ENCODE measurements at regions not wholly inside any gene's neighbourhood (a gene's known extent, or its start where the extent isn't known, plus 50 kb on each side); places are given as distances from the start of the nearest gene placed in this dataset.

- no peak for DNase-seq
Measured at GRCh38 chr1:238248356-238248755, 357.6 kb upstream of the ZP4 start.

- DNase-seq: no peak
Measured at GRCh38 chr1:238242181-238242580, 351.5 kb upstream of the ZP4 start.

GRCh38 chr1:238241607-238242006 is 350.9 kb upstream of the ZP4 start:
- no peak for DNase-seq

GRCh38 chr1:238239343-238239742 is 348.6 kb upstream of the ZP4 start:
- no peak for DNase-seq

- DNase-seq: no peak
Measured at GRCh38 chr1:238233966-238234365, 343.2 kb upstream of the ZP4 start.

GRCh38 chr1:238232084-238232710 is 341.5 kb upstream of the ZP4 start:
- no peak for DNase-seq

- no peak for DNase-seq
Measured at GRCh38 chr1:238226810-238227209, 336.1 kb upstream of the ZP4 start.

- DNase-seq: no peak
Measured at GRCh38 chr1:238223076-238223640, 332.4 kb upstream of the ZP4 start.

- DNase-seq: no peak
Measured at GRCh38 chr1:238221738-238222137, 331.0 kb upstream of the ZP4 start.

GRCh38 chr1:238214449-238214848 is 323.7 kb upstream of the ZP4 start:
- no peak for DNase-seq

GRCh38 chr1:238205045-238205662 is 314.4 kb upstream of the ZP4 start:
- no peak for DNase-seq

- no peak for DNase-seq
Measured at GRCh38 chr1:238201992-238202391, 311.3 kb upstream of the ZP4 start.

GRCh38 chr1:238199325-238199724 is 308.6 kb upstream of the ZP4 start:
- DNase-seq: no peak

- no peak for DNase-seq
Measured at GRCh38 chr1:238196516-238196915, 305.8 kb upstream of the ZP4 start.

- no peak for DNase-seq
Measured at GRCh38 chr1:238191170-238191569, 300.4 kb upstream of the ZP4 start.

GRCh38 chr1:238187575-238187949 is 296.8 kb upstream of the ZP4 start:
- DNase-seq: no peak

- no peak for DNase-seq
Measured at GRCh38 chr1:238186887-238187574, 296.3 kb upstream of the ZP4 start.

GRCh38 chr1:238177960-238178645 is 287.4 kb upstream of the ZP4 start:
- no peak for DNase-seq

- DNase-seq: no peak
Measured at GRCh38 chr1:238177351-238177750, 286.6 kb upstream of the ZP4 start.

GRCh38 chr1:238176441-238176840 is 285.7 kb upstream of the ZP4 start:
- DNase-seq: no peak

- DNase-seq: no peak
Measured at GRCh38 chr1:238171985-238172384, 281.3 kb upstream of the ZP4 start.

GRCh38 chr1:238161955-238162354 is 271.2 kb upstream of the ZP4 start:
- DNase-seq: no peak

- no peak for DNase-seq
Measured at GRCh38 chr1:238153939-238154338, 263.2 kb upstream of the ZP4 start.

GRCh38 chr1:238153253-238153652 is 262.5 kb upstream of the ZP4 start:
- DNase-seq: no peak

Measured in CD4-positive, alpha-beta T cell treated with Interleukin-21 for 1 hour (primary cell).